GM12892 (cell line): ENCODE measurements at regions not wholly inside any gene's neighbourhood (a gene's known extent, or its start where the extent isn't known, plus 50 kb on each side); places are given as distances from the start of the nearest gene placed in this dataset.

Experiments used
- POLR2A ChIP-seq: IDR thresholded peaks from 2 replicates; pipeline ENCODE4 v1.6.1; 2011; ENCODE audit warnings: low read depth, low read length, control low read depth
- POLR2AphosphoS5 ChIP-seq: IDR thresholded peaks from 2 replicates; pipeline ENCODE4 v1.6.1; 2011; ENCODE audit warnings: low read depth, low read length, control low read depth
- TAF1 ChIP-seq: IDR thresholded peaks from 2 replicates; pipeline ENCODE4 v1.6.1; 2011; ENCODE audit warnings: low read depth, mild to moderate bottlenecking, control low read depth, low read length, borderline replicate concordance

- TF ChIP-seq POLR2A (no peak), POLR2AphosphoS5 (no peak), TAF1 (no peak)
These were observed 1702.6 kb upstream of the LRRTM1 start for GRCh38 chr2:82007071-82007664.
